G401 (cell line): ENCODE measurements at regions not wholly inside any gene's neighbourhood (a gene's known extent, or its start where the extent isn't known, plus 50 kb on each side); places are given as distances from the start of the nearest gene placed in this dataset.
A peak's percentile ranks its signal among the peaks of the same experiment; 100 is the strongest.
"Not testable (repeated sequence)": the region's sequence is repeated elsewhere in the genome, so short reads cannot be mapped to it uniquely, and the experiment has no call there.

Experiments used
- DNase-seq: peaks from one replicate; pipeline ENCODE4 v3.0.0-alpha.2; 2015; ENCODE audit warnings: low spot score
- in situ Hi-C: cut with HindIII; loops from 2 replicates; pipeline ENCODE4 v1.10.0; 2016; ENCODE audit warnings: low sequenced_read_pairs, mixed read lengths

- no peak for DNase-seq
Observed at GRCh38 chr21:15932726-15933125, 202.9 kb downstream of the USP25 start.

GRCh38 chr21:15935530-15935929 lies 205.7 kb downstream of the USP25 start:
- DNase-seq = no peak
- in situ Hi-C loops = no loop called here

More at GRCh38 chr21:15932726-15933125, 202.9 kb downstream of the USP25 start:
- in situ Hi-C loops = no loop called here

- DNase-seq = no peak
- in situ Hi-C loops = no loop called here
Observed at GRCh38 chr21:15943009-15943666, 213.4 kb downstream of the USP25 start.

- DNase-seq = no peak
- in situ Hi-C loops = no loop called here
Observed at GRCh38 chr21:15947677-15948076, 217.9 kb downstream of the USP25 start.

- DNase-seq = no peak
Observed at GRCh38 chr21:15953551-15954116, 223.9 kb downstream of the USP25 start.

GRCh38 chr21:15964236-15964855 lies 234.6 kb downstream of the USP25 start:
- DNase-seq = no peak
- in situ Hi-C loops = no loop called here

More at GRCh38 chr21:15953551-15954116, 223.9 kb downstream of the USP25 start:
- in situ Hi-C loops = no loop called here

GRCh38 chr21:15966231-15966630 lies 236.4 kb downstream of the USP25 start:
- in situ Hi-C loops = no loop called here
- no peak for DNase-seq

- no peak for DNase-seq
- in situ Hi-C loops = no loop called here
Observed at GRCh38 chr21:15966651-15967050, 236.9 kb downstream of the USP25 start.

GRCh38 chr21:15967661-15968060 lies 237.9 kb downstream of the USP25 start:
- no peak for DNase-seq
- in situ Hi-C loops = no loop called here

- DNase-seq = no peak
- in situ Hi-C loops = no loop called here
Observed at GRCh38 chr21:15968776-15969310, 239.1 kb downstream of the USP25 start.

- DNase-seq = peak; percentile 12
- in situ Hi-C loops = no loop called here
Observed at GRCh38 chr21:15976807-15977206, 247.0 kb downstream of the USP25 start.

- no peak for DNase-seq
- in situ Hi-C loops = no loop called here
Observed at GRCh38 chr21:15978215-15978738, 248.5 kb downstream of the USP25 start.

GRCh38 chr21:15979493-15979892 lies 249.7 kb downstream of the USP25 start:
- in situ Hi-C loops, DNase-seq: not testable (repeated sequence)

- in situ Hi-C loops = no loop called here
Observed at GRCh38 chr21:15986277-15986676, 256.5 kb downstream of the USP25 start.

GRCh38 chr21:15992171-15992570 lies 262.4 kb downstream of the USP25 start:
- in situ Hi-C loops = no loop called here

More at GRCh38 chr21:15986277-15986676, 256.5 kb downstream of the USP25 start:
- no peak for DNase-seq

GRCh38 chr21:15993951-15994350 lies 264.2 kb downstream of the USP25 start:
- DNase-seq = no peak

More at GRCh38 chr21:15992171-15992570, 262.4 kb downstream of the USP25 start:
- DNase-seq = no peak

GRCh38 chr21:15999741-16000140 lies 270.0 kb downstream of the USP25 start:
- in situ Hi-C loops = no loop called here
- DNase-seq = no peak

More at GRCh38 chr21:15993951-15994350, 264.2 kb downstream of the USP25 start:
- in situ Hi-C loops = no loop called here

- DNase-seq = peak; percentile 43
- in situ Hi-C loops = no loop called here
Observed at GRCh38 chr21:16002874-16003466, 273.2 kb downstream of the USP25 start.

GRCh38 chr21:16004086-16004485 lies 274.3 kb downstream of the USP25 start:
- in situ Hi-C loops = no loop called here
- no peak for DNase-seq

- in situ Hi-C loops = no loop called here
- no peak for DNase-seq
Observed at GRCh38 chr21:16004523-16004922, 274.7 kb downstream of the USP25 start.
